ENCODE measurements at regions not wholly inside any gene's neighbourhood (a gene's known extent, or its start where the extent isn't known, plus 50 kb on each side); places are given as distances from the start of the nearest gene placed in this dataset.

- TF ChIP-seq MAX (IDR thresholded peaks at IDR 0.05) (no peak), RAD21 (IDR thresholded peaks at IDR 0.05; ENCODE audit: low read depth) (no peak), TEAD4 (IDR thresholded peaks at IDR 0.05) (no peak), EP300 (IDR thresholded peaks at IDR 0.05; ENCODE audit: borderline replicate concordance) (no peak), REST (IDR thresholded peaks at IDR 0.05; ENCODE audit: low read depth) (no peak), YY1 (IDR thresholded peaks at IDR 0.05; ENCODE audit: low read depth) (no peak), CEBPB (IDR thresholded peaks at IDR 0.05) (no peak), USF1 (IDR thresholded peaks at IDR 0.05) (no peak), TAF1 (IDR thresholded peaks at IDR 0.05; ENCODE audit: low read depth) (no peak), FOXM1 (IDR thresholded peaks at IDR 0.05; ENCODE audit: borderline replicate concordance, low read depth) (no peak)
Measured at GRCh38 chr2:194700116-194700515, 956.9 kb upstream of the SLC39A10 start.
